IPS DF 6.9 (cell line): ENCODE measurements at regions not wholly inside any gene's neighbourhood (a gene's known extent, or its start where the extent isn't known, plus 50 kb on each side); places are given as distances from the start of the nearest gene placed in this dataset.

Source experiments
- DNase-seq: peaks from one replicate; pipeline ENCODE4 v3.0.0-alpha.2; 2013; ENCODE audit warnings: low read depth, low spot score
- H3K27ac ChIP-seq: one replicate; pipeline ENCODE4 v1.5.1; 2013; ENCODE audit warnings: low read length, control low read depth
- H3K27me3 ChIP-seq: 2 replicates; pipeline ENCODE4 v1.6.1; 2013; ENCODE audit warnings: mild to moderate bottlenecking, low read length; ENCODE audit not compliant: control insufficient read depth, insufficient read depth
- H3K36me3 ChIP-seq: 2 replicates; pipeline ENCODE4 v1.6.1; 2013; ENCODE audit warnings: low read length; ENCODE audit not compliant: control insufficient read depth, insufficient read depth
- H3K4me1 ChIP-seq: 2 replicates; pipeline ENCODE4 v1.6.1; 2013; ENCODE audit warnings: low read length; ENCODE audit not compliant: control insufficient read depth, insufficient read depth
- H3K4me3 ChIP-seq: 2 replicates; pipeline ENCODE4 v1.5.1; 2013; ENCODE audit warnings: mild to moderate bottlenecking, low read length
- H3K9me3 ChIP-seq: 2 replicates; pipeline ENCODE4 v1.6.1; 2013; ENCODE audit warnings: low read length, inconsistent platforms; ENCODE audit not compliant: control insufficient read depth, insufficient read depth
- WGBS: extraction: QIAGEN DNeasy Blood & Tissue Kit; methylation state at CpG from one replicate; pipeline ENCODE4 v1.1.7; 2013; ENCODE audit warnings: mixed read lengths, missing lambda C conversion rate; ENCODE audit not compliant: insufficient read length, insufficient coverage; 5-methylcytosine and 5-hydroxymethylcytosine counted together

GRCh38 chr3:145145461-145145860 is 1015.5 kb downstream of the PLOD2 start:
- H3K27me3 ChIP-seq: no peaks in the 10 kb centered on the region
- DNase-seq: no peak
- H3K9me3 ChIP-seq: no peaks in the 10 kb centered on the region
- no peak overlapping the region for H3K27ac ChIP-seq
- no CpG with 5 or more reads among the region's 1 CpG for WGBS
- H3K4me1 ChIP-seq: no peaks in the 10 kb centered on the region
- H3K36me3 ChIP-seq: no peaks in the 10 kb centered on the region
- no peak overlapping the region for H3K4me3 ChIP-seq

GRCh38 chr3:145159640-145160039 is 1001.3 kb downstream of the PLOD2 start:
- H3K4me3 ChIP-seq: no peak overlapping the region
- no peaks in the 10 kb centered on the region for H3K36me3 ChIP-seq
- no peaks in the 10 kb centered on the region for H3K27me3 ChIP-seq
- no peaks in the 10 kb centered on the region for H3K9me3 ChIP-seq
- no peak for DNase-seq
- no peaks in the 10 kb centered on the region for H3K4me1 ChIP-seq
- H3K27ac ChIP-seq: no peak overlapping the region

DNA sequence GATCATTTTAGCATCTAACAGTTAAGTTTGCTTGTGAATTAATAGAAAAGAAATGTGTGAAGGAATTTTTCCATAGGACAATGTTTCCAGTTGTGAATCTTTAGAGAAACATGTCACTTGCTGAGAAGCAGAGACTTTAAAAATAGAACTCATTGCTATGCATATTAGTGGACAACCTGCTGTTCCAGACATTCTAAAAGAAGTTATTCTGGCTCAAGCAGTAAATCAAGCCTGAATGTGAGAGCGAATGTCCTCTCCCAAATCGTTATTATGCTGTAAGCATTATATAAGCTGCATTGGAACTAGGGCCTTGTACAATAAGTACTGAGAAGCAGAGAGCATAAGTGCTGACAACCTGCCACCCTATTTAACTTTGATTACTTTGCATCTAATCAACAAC is 990.9 kb downstream of the PLOD2 start:
- no CpG with 5 or more reads among the region's 2 CpGs for WGBS
- Histone ChIP-seq H3K4me1 (no peaks in the 10 kb centered on the region; the same call in 1 of the 2 replicates), H3K27ac (no peak overlapping the region)

GRCh38 chr3:145175626-145176025 is 985.4 kb downstream of the PLOD2 start:
- H3K36me3 ChIP-seq: no peaks in the 10 kb centered on the region
- no CpG with 5 or more reads among the region's 3 CpGs for WGBS
- no peak for DNase-seq
- H3K4me3 ChIP-seq: no peak overlapping the region
- no peaks in the 10 kb centered on the region for H3K4me1 ChIP-seq
- no peaks in the 10 kb centered on the region for H3K9me3 ChIP-seq
- H3K27me3 ChIP-seq: no peaks in the 10 kb centered on the region
- H3K27ac ChIP-seq: no peak overlapping the region

More for the DNA sequence above, 990.9 kb downstream of the PLOD2 start:
- DNase-seq: no peak
- Histone ChIP-seq H3K9me3 (no peaks in the 10 kb centered on the region), H3K36me3 (no peaks in the 10 kb centered on the region), H3K4me3 (no peak overlapping the region), H3K27me3 (no peaks in the 10 kb centered on the region)

- Histone ChIP-seq H3K9me3 (no peaks in the 10 kb centered on the region), H3K4me3 (no peak overlapping the region), H3K36me3 (no peaks in the 10 kb centered on the region), H3K4me1 (no peaks in the 10 kb centered on the region), H3K27me3 (no peaks in the 10 kb centered on the region), H3K27ac (no peak overlapping the region)
- no CpG with 5 or more reads among the region's 2 CpGs for WGBS
- DNase-seq: no peak
Observed at GRCh38 chr3:145176907-145177306, 984.1 kb downstream of the PLOD2 start.

DNA sequence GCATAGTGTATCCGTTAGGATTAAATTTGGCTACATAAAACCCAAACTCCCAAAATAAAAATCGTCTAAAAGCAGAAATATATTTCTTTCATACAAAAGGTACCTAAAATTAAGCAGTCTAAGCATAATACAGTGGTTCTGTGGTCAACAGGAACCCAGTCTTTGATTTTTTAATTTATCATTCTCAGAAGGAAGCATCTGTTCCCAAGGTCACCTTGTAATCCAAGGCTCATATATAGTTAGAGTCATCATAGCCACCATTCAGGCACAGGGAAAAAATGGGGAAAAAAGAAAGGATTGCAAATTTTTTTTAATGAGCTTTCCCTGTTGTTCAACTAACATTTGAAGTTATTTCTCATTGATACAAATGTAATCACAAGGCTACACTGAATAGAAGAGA is 983.2 kb downstream of the PLOD2 start:
- no peaks in the 10 kb centered on the region for H3K9me3 ChIP-seq
- DNase-seq: no peak
- H3K27me3 ChIP-seq: no peaks in the 10 kb centered on the region
- H3K27ac ChIP-seq: no peak overlapping the region
- no peaks in the 10 kb centered on the region for H3K4me1 ChIP-seq
- no peaks in the 10 kb centered on the region for H3K36me3 ChIP-seq
- no CpG with 5 or more reads among the region's 2 CpGs for WGBS
- no peak overlapping the region for H3K4me3 ChIP-seq

DNA sequence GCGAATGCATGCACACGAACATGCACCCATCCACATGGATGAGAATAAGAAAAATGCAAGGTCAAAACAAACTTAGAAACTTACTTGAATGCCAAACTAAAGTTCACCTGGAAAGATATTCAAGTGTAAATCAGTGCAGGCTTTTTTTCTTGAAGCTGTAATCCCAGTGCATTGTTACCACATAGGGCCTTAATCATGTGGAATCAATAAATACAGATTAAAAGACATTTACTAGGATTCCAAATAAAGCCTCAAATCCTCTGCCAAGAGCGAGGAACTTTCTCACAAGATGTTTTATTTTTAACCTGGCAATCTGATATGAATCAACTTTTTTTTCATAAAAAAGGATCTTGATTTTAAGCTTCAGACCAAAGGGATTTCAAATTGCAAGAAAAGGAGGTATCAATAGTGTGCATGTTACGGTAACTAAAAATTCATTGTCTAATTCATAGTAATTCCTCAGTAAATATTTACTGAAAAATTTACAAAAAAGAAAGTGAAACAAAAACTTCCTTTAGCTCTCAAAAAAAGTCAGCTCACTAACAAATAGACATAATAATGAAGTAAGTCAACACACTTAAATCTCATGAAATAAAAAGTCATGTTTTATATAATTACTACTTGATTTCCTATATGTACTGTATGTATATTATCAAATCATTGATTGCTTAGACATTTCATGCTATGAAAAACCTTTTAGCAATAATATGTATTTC is 978.6 kb downstream of the PLOD2 start:
- Histone ChIP-seq H3K27me3 (no peaks in the 10 kb centered on the region), H3K9me3 (no peaks in the 10 kb centered on the region), H3K4me3 (no peak overlapping the region), H3K36me3 (no peaks in the 10 kb centered on the region), H3K4me1 (no peaks in the 10 kb centered on the region), H3K27ac (no peak overlapping the region)
- no peak for DNase-seq
- WGBS: no CpG with 5 or more reads among the region's 4 CpGs

DNA sequence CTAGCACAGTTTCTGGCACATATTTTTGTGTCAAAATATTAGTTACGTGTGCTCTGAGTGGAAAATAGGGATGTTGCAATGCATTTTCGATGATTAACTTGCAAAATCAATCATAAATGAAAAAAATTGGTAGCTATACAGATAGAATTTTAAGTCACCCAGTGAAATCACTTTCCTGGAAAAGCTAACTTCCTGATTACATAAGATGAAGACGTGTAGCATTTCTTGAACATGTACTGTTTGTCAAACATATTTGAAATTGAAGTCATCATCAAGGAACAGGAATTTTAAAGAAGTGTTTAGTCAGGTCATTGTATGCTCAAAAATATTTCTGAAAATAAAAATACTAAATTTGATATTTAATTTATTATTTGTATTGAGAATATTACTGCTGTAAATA is 977.7 kb downstream of the PLOD2 start:
- H3K36me3 ChIP-seq: no peaks in the 10 kb centered on the region
- no peaks in the 10 kb centered on the region for H3K27me3 ChIP-seq
- H3K9me3 ChIP-seq: no peaks in the 10 kb centered on the region
- no CpG with 5 or more reads among the region's 3 CpGs for WGBS
- H3K27ac ChIP-seq: no peak overlapping the region
- H3K4me1 ChIP-seq: no peaks in the 10 kb centered on the region
- no peak overlapping the region for H3K4me3 ChIP-seq
- DNase-seq: no peak

- no CpG with 5 or more reads among the region's 2 CpGs for WGBS
- Histone ChIP-seq H3K9me3 (no peaks in the 10 kb centered on the region), H3K27ac (no peak overlapping the region), H3K36me3 (no peaks in the 10 kb centered on the region), H3K27me3 (no peaks in the 10 kb centered on the region), H3K4me3 (no peak overlapping the region), H3K4me1 (no peaks in the 10 kb centered on the region)
- DNase-seq: no peak
Observed at GRCh38 chr3:145188079-145188770, 972.8 kb downstream of the PLOD2 start.

DNA sequence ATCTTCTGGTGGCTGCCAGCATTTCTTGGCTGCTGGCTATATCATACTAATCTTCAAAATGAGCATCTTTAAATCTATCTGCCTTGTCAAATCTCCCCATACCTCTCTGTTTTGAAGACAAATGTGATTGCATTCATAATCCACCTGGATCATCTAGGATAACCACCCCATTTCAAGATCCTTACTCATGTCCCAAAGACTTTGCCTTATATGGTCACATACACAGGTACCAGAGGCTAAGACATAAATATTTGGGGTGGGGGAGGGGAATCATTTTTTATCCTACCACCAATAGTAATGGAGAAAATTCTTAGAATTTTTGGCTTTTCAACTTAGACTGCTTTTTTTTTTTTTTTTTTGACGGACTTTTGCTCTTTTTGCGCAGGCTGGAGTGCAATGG is 970.8 kb downstream of the PLOD2 start:
- H3K4me1 ChIP-seq: no peaks in the 10 kb centered on the region
- H3K36me3 ChIP-seq: no peaks in the 10 kb centered on the region
- no CpG with 5 or more reads among the region's 2 CpGs for WGBS
- no peak overlapping the region for H3K27ac ChIP-seq
- DNase-seq: no peak
- H3K4me3 ChIP-seq: no peak overlapping the region
- H3K9me3 ChIP-seq: no peaks in the 10 kb centered on the region
- H3K27me3 ChIP-seq: no peaks in the 10 kb centered on the region

GRCh38 chr3:145190761-145191160 is 970.2 kb downstream of the PLOD2 start:
- Histone ChIP-seq H3K36me3 (no peaks in the 10 kb centered on the region), H3K4me3 (no peak overlapping the region), H3K27me3 (no peaks in the 10 kb centered on the region), H3K4me1 (no peaks in the 10 kb centered on the region), H3K9me3 (no peaks in the 10 kb centered on the region), H3K27ac (no peak overlapping the region)
- no CpG with 5 or more reads among the region's 1 CpG for WGBS
- no peak for DNase-seq
